ENCODE measurements at regions not wholly inside any gene's neighbourhood (a gene's known extent, or its start where the extent isn't known, plus 50 kb on each side); places are given as distances from the start of the nearest gene placed in this dataset.

DNA sequence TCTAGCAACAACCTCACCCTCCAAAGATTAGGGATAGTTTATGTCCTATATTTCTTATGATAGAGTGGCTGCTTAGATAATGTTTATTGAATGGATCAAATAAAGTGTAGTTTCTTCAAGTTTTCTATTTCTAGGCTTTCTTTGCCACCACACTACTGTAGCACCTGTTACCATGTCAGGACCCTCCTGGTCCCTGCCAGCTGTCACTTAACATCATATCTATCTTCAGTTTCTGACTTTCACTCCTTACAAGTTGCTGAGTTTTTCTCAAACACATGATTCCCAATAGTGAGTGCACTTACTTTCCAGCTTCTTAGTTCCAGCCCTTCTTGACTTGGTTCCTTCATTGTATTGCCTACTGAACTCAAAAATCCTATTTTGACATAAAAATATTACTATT, 593.9 kb upstream of the PITX2 start:
- TF ChIP-seq POLR2A (IDR thresholded peaks at IDR 0.05; ENCODE audit: low read length) (no peak), HOXA7 (CRISPR knock-in tag; IDR thresholded peaks at IDR 0.05) (no peak), EP300 (IDR thresholded peaks at IDR 0.05) (no peak), CHD2 (IDR thresholded peaks at IDR 0.05; ENCODE audit: low read length, partially characterized antibody) (no peak), RAD21 (conservative IDR thresholded peaks at IDR 0.05 in 1 of 2, IDR thresholded peaks at IDR 0.05 in 1 of 2) (no peak), BHLHE40 (IDR thresholded peaks at IDR 0.05; ENCODE audit: low read depth, low read length) (no peak), REST (IDR thresholded peaks at IDR 0.05) (no peak), RCOR1 (IDR thresholded peaks at IDR 0.05; ENCODE audit: low read depth, low read length) (no peak), RFX5 (IDR thresholded peaks at IDR 0.05) (no peak), JUN (IDR thresholded peaks at IDR 0.05) (no peak), TP53 (CRISPR knock-in tag; IDR thresholded peaks at IDR 0.05) (no peak), TFCP2L1 (CRISPR knock-in tag; IDR thresholded peaks at IDR 0.05) (no peak)
- TF ChIP-seq, protein P1, sequence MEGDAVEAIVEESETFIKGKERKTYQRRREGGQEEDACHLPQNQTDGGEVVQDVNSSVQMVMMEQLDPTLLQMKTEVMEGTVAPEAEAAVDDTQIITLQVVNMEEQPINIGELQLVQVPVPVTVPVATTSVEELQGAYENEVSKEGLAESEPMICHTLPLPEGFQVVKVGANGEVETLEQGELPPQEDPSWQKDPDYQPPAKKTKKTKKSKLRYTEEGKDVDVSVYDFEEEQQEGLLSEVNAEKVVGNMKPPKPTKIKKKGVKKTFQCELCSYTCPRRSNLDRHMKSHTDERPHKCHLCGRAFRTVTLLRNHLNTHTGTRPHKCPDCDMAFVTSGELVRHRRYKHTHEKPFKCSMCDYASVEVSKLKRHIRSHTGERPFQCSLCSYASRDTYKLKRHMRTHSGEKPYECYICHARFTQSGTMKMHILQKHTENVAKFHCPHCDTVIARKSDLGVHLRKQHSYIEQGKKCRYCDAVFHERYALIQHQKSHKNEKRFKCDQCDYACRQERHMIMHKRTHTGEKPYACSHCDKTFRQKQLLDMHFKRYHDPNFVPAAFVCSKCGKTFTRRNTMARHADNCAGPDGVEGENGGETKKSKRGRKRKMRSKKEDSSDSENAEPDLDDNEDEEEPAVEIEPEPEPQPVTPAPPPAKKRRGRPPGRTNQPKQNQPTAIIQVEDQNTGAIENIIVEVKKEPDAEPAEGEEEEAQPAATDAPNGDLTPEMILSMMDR (IDR thresholded peaks at IDR 0.05), result no peak
